Transverse colon (tissue), 3 donors: ENCODE measurements at regions not wholly inside any gene's neighbourhood (a gene's known extent, or its start where the extent isn't known, plus 50 kb on each side); places are given as distances from the start of the nearest gene placed in this dataset.

Experiments used
- POLR2A ChIP-seq: fragments of 450-650 bp; IDR thresholded peaks from one replicate; pipeline ENCODE4 v1.6.1; 2016; ENCODE audit warnings: antibody characterized with exemption, mild to moderate bottlenecking, moderate library complexity
- TF ChIP-seq, protein P1 (sequence below), 5 experiments: fragments of 200-600 bp in 3 of 5; fragments of 450-650 bp in 2 of 5; sonication (generic) in 3 of 5; IDR thresholded peaks; 1 replicate in 2 of 5; 2 replicates in 3 of 5; pipeline ENCODE4 v1.5.1; 2016 to 2017; ENCODE audit warnings: antibody characterized with exemption in 5 of 5, inconsistent platforms in 3 of 5, mild to moderate bottlenecking in 2 of 5, moderate library complexity in 1 of 5

DNA sequence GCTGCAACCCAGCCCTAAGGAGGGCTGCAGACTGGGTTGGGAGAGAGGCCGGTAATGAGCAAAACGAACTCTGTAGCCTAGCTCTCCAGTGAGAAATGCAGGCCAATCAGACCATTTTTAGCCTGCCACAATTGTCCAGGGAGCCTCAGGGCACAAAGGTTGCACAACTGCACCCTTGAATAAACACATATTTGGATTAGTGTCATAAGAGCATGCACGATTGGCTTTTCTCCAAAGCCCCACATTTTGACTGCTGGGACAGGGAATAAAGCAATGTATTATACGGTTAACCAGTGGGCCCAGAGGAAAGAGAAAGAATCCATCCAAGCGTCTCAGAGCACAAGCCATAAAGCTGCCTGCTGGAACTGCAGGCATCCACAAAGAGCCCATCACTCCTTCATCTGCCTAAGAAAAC, 729.4 kb upstream of the SGCG start:
- TF ChIP-seq, protein P1, sequence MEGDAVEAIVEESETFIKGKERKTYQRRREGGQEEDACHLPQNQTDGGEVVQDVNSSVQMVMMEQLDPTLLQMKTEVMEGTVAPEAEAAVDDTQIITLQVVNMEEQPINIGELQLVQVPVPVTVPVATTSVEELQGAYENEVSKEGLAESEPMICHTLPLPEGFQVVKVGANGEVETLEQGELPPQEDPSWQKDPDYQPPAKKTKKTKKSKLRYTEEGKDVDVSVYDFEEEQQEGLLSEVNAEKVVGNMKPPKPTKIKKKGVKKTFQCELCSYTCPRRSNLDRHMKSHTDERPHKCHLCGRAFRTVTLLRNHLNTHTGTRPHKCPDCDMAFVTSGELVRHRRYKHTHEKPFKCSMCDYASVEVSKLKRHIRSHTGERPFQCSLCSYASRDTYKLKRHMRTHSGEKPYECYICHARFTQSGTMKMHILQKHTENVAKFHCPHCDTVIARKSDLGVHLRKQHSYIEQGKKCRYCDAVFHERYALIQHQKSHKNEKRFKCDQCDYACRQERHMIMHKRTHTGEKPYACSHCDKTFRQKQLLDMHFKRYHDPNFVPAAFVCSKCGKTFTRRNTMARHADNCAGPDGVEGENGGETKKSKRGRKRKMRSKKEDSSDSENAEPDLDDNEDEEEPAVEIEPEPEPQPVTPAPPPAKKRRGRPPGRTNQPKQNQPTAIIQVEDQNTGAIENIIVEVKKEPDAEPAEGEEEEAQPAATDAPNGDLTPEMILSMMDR (IDR thresholded peaks at IDR 0.05), result no peak
- TF ChIP-seq POLR2A, result no peak
